ENCODE measurements at regions not wholly inside any gene's neighbourhood (a gene's known extent, or its start where the extent isn't known, plus 50 kb on each side); places are given as distances from the start of the nearest gene placed in this dataset.

GRCh38 chr11:16603890-16604793 lies 134.3 kb upstream of the C11orf58 start:
- POLR2A ChIA-PET: no interaction called here
- Histone ChIP-seq H3K4me2 (peak overlapping the region; percentile 96), H3K27ac (no peak overlapping the region), H3K4me1 (peaks cover 13% of the 10 kb centered on the region; the same call in 2 of the 3 replicates), H3K4me3 (peak overlapping the region; percentile 50), H3K9me3 (no peaks in the 10 kb centered on the region)
- DNase-seq (ENCODE audit: low read depth in 1 of 2, low spot score in 1 of 2) (no peak), FAIRE-seq (no peak), ATAC-seq (peak; percentile 12 to 16; a peak in 3 of 6 replicates)
- CTCF ChIA-PET: interaction anchor here (1.3 to 3.0 kb wide), 5 partner anchors 10 to 954 kb away, joined by 3 to 16 read pairs (median 4); no protein-coding TSS in a partner anchor
- TF ChIP-seq HMGXB4 (CRISPR knock-in tag; IDR thresholded peaks at IDR 0.05; ENCODE audit: borderline replicate concordance) (no peak), REST (IDR thresholded peaks at IDR 0.05) (no peak), HEYL (CRISPR knock-in tag; IDR thresholded peaks at IDR 0.05) (no peak), ZSCAN20 (CRISPR knock-in tag; IDR thresholded peaks at IDR 0.05) (no peak), NFE2L2 (conservative IDR thresholded peaks at IDR 0.05; ENCODE audit: low read length) (no peak), ZFP36 (IDR thresholded peaks at IDR 0.05; ENCODE audit: borderline replicate concordance, partially characterized antibody) (no peak), EHMT2 (IDR thresholded peaks at IDR 0.05; ENCODE audit: low read depth) (no peak), HES2 (IDR thresholded peaks at IDR 0.05) (no peak), EHF (CRISPR knock-in tag; IDR thresholded peaks at IDR 0.05) (no peak), HDAC2 (IDR thresholded peaks at IDR 0.05) (no peak), CEBPB (IDR thresholded peaks at IDR 0.05) (no peak), FOSL2 (IDR thresholded peaks at IDR 0.05) (no peak), FOSL2 (CRISPR knock-in tag; IDR thresholded peaks at IDR 0.05) (no peak), BCL3 (IDR thresholded peaks at IDR 0.05) (no peak)
- WGBS (ENCODE audit: missing lambda C conversion rate): 62% methylated on average over 53 of the region's 53 CpGs

GRCh38 chr11:16603245-16603644 lies 135.2 kb upstream of the C11orf58 start:
- no peak overlapping the region for H3K4me3 ChIP-seq
- WGBS (ENCODE audit: missing lambda C conversion rate): 92% methylated on average over 2 of the region's 2 CpGs
- no peak for DNase-seq (ENCODE audit: low read depth in 1 of 2, low spot score in 1 of 2)
- POLR2A ChIA-PET: no interaction called here
- H3K9me3 ChIP-seq: no peaks in the 10 kb centered on the region
- no peak overlapping the region for H3K4me2 ChIP-seq
- no peak for FAIRE-seq
- H3K4me1 ChIP-seq: peaks cover 13% of the 10 kb centered on the region; the same call in 2 of the 3 replicates
- CTCF ChIA-PET: interaction anchor here (1.8 to 3.0 kb wide), 2 partner anchors 11 to 953 kb away, joined by 4 to 16 read pairs; no protein-coding TSS in a partner anchor
- H3K27ac ChIP-seq: no peak overlapping the region
- TF ChIP-seq RFX5 (IDR thresholded peaks at IDR 0.05) (no peak), POLR2A (IDR thresholded peaks at IDR 0.05; ENCODE audit: low read length) (no peak), EHF (CRISPR knock-in tag; IDR thresholded peaks at IDR 0.05) (no peak), HOXA7 (CRISPR knock-in tag; IDR thresholded peaks at IDR 0.05) (no peak), FOXS1 (CRISPR knock-in tag; IDR thresholded peaks at IDR 0.05) (no peak), BCL3 (IDR thresholded peaks at IDR 0.05) (no peak), EHMT2 (IDR thresholded peaks at IDR 0.05; ENCODE audit: low read depth) (no peak)
- ATAC-seq: no peak

Data from A549 (cell line).